GM23248 (cell line): ENCODE measurements at regions not wholly inside any gene's neighbourhood (a gene's known extent, or its start where the extent isn't known, plus 50 kb on each side); places are given as distances from the start of the nearest gene placed in this dataset.

Experiments used
- EZH2 ChIP-seq: fragments of 200-600 bp; sonication (generic); IDR thresholded peaks from 2 replicates; pipeline ENCODE4 v1.6.1; 2018; ENCODE audit warnings: antibody characterized with exemption, mild to moderate bottlenecking; ENCODE audit not compliant: insufficient read depth, poor library complexity, severe bottlenecking
- EZH2phosphoT487 ChIP-seq: fragments of 200-600 bp; sonication (generic); IDR thresholded peaks from 2 replicates; pipeline ENCODE4 v1.6.1; 2018; ENCODE audit warnings: antibody characterized with exemption, moderate library complexity, mild to moderate bottlenecking, low read depth; ENCODE audit not compliant: insufficient read depth

GRCh38 chr10:55214608-55215007 lies 413.6 kb upstream of the PCDH15 start:
- no peak for TF ChIP-seq EZH2phosphoT487
- TF ChIP-seq EZH2, result no peak
